ENCODE measurements at regions not wholly inside any gene's neighbourhood (a gene's known extent, or its start where the extent isn't known, plus 50 kb on each side); places are given as distances from the start of the nearest gene placed in this dataset.
"Not testable (repeated sequence)": the region's sequence is repeated elsewhere in the genome, so short reads cannot be mapped to it uniquely, and the experiment has no call there.

DNA sequence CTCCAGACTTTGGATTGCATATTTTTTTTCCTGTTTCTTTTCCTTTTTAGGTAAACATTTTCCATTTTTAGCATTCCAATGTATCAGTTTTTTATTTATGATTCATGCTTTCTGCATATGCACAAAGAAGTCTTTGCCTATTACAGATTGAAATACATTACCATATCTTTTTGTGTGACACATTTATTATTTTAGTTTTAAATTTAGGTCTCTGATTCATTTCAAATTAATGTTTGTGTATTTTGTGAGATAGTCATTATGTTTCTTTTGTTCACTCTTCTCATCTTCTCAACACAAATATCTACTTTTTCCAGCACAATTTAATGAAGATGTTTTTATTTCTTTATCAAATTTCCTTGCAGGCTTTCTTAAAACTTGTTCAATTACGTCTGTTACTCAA lies 838.0 kb upstream of the CDH18 start:
- not testable (repeated sequence) for DNase-seq (ENCODE audit: low read depth)

DNA sequence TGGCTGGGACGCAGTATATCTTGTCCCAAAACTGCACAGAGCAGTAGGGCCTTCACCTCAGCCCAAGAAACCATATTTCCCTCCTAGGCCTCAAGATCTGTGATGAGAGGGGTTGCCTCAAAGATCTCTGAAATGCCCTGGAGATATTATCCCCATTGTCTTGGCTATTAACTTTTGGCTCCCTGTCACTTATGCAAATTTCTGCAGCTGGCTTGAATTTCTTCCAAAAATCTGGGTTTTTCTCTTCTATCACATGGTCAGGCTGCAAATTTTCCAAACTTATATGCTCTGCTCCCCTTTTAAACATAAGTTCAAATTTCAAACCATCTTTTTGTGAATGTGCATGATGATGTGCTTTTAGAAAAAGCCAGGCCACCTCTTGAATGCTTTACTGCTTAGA lies 809.2 kb upstream of the CDH18 start:
- not testable (repeated sequence) for DNase-seq (ENCODE audit: low read depth)

DNA sequence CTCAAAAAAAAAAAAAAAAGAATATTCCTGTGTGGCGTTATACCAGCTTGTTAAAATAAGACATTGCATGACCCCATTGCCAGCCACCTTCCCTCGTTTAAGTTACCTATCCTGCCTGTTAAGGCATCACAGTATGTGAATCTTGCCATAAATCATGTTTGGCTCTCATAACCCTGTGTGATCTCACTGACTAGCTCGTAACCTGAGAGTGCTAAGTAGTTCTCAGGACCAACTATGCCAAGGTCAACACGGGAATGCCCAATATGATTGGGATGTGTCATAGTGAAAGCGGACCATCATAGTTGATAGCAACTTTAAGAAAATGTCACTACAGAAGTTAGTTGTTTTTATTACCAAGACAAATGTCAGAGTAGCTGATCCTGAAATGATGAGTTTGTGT lies 796.8 kb upstream of the CDH18 start:
- not testable (repeated sequence) for DNase-seq (ENCODE audit: low read depth)

DNA sequence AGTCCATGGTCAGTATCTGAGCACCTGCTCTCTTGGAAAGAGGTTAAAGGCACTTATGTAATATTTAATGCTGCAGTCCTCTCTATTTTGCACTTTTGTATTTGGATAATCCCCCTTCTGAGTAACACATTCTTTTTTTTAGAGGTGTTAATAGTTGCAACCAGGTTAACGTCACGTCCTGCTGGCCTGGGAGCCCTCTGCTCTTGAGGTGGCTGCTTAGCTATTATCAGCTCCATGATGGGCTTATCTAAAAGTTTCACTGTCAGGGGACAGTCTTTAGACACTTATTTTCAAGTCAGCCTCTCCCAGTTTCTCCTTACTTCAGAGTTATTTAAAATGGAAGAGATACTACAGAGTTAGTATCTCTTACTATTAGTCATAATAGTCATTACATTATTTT lies 795.5 kb upstream of the CDH18 start:
- not testable (repeated sequence) for DNase-seq (ENCODE audit: low read depth)

DNA sequence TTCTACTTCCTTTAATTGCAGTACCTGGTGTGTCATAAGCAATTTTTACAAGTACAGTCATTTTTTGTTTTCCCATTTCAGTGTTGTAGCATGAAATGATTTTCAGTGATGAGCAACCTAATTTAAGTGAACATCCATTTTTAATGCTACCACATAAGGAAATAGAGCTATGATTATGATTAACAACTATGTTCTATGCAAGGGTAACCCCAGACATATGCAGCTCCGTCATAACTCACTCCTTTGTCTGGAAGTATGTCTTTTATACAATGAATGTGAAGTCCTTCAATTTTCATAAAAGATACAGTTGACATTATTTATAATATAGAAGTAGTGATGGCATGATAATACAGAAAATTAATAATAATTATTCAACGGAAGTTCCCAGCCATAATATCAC lies 783.3 kb upstream of the CDH18 start:
- not testable (repeated sequence) for DNase-seq (ENCODE audit: low read depth)

DNA sequence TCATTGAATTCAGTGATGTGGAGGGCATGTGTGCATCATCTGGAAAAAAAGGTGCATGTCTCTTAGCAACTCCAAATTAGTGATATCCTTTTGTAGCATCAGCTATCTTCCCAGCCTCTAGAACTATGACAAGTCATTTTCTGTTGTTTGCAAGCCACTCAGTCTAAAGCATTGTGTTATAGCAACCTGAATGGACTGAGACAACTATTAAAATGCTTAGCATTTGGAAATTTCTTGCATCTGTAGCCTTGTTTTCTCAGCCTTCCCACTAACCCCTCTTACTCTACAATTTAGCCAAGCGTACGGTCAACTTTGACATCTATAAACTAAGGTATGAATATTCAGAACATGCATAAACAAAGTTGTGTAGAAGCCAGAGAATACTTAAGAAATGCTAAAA lies 777.1 kb upstream of the CDH18 start:
- DNase-seq (ENCODE audit: low read depth) = not testable (repeated sequence)

DNA sequence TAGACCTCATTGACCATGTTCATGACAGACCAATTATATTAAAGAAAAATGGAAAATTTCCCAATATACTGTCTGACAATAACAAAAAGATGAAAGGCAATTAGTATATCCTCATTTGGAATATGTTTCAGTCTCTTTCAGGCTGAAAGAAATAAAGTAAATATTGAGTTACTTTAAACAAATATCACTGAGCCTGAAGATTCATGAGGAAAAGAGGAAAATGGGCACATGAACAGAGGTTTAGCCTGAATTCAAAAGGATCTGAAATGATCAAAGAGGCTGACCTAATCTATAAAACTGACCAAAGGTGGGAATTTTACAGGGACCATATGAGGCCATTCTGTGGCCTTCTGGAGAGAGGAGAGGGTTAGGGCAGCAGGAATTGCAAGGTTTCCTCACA lies 771.5 kb upstream of the CDH18 start:
- DNase-seq (ENCODE audit: low read depth) = not testable (repeated sequence)

DNA sequence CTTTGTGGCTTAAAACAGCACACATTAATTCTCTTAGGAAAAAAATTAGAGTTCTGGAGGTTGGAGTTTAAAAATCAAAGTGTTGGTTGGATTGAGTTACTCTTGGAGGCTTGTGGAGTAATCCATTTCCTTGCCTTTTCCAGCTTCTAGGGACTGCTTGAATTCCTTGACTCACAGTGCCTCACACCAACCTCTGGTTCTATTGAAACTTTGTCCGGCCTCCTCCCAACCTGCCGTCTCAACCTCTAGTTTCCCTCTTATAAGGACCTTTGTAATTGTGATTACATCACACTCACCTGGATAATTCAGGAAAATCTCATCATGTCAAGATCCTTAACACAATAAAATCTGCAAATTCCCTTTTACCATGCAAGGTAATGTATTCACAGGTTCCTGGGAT lies 764.2 kb upstream of the CDH18 start:
- DNase-seq (ENCODE audit: low read depth) = not testable (repeated sequence)

DNA sequence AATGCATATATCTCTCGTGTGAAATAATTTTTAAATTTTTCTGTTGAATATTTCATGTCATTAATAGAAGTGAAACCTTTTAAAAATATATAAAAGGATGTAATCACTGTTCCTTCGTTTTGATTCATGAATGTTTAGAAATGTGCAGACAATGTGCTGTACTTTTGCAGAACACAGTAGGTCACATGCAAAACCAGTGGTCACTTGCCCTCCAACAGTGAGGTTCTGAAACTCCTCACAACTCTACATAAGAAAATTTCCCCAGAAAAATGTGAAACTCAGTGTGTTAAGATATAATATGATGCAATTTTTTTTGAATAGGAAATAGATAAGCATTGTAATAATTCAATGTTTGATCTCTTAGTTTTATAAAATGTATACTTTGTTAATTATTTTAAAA lies 747.7 kb upstream of the CDH18 start:
- not testable (repeated sequence) for DNase-seq (ENCODE audit: low read depth)

DNA sequence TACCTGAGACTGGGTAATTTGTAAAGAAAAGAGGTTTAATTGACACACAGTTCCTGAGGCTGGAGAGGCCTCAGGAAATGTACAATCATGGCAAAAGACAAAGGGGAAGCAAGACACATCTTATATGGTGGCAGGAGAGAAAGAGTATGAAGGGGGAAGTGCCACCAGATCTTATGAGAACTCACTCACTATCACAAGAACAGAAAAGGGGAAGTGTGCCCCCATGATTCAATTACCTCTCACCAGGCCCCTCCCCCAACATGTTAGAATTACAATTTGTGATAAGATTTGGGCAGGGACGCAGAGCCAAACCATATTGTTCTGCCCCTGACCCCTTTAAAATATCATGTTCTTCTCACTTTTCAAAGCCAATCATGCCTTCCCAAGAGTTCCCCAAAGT lies 744.2 kb upstream of the CDH18 start:
- DNase-seq (ENCODE audit: low read depth) = not testable (repeated sequence)

DNA sequence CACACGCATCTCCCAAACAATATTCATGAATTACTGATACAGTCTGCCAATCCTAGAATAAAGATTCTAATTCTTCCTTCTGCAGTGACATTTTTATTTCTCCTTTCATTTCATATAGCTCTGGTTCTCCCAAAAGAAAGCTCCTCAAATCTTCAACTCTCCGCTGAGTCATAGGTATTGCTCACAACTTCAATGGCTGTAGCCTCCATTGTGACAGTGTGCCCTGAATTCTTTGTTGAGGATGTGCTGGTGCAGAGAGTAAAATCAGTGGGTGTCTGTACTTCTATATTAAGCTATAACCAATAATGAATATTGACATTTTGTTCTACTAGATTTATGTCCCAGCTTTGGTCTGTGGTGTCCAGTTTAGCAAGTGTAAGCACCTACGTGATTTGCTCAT lies 733.3 kb upstream of the CDH18 start:
- DNase-seq (ENCODE audit: low read depth) = not testable (repeated sequence)

DNA sequence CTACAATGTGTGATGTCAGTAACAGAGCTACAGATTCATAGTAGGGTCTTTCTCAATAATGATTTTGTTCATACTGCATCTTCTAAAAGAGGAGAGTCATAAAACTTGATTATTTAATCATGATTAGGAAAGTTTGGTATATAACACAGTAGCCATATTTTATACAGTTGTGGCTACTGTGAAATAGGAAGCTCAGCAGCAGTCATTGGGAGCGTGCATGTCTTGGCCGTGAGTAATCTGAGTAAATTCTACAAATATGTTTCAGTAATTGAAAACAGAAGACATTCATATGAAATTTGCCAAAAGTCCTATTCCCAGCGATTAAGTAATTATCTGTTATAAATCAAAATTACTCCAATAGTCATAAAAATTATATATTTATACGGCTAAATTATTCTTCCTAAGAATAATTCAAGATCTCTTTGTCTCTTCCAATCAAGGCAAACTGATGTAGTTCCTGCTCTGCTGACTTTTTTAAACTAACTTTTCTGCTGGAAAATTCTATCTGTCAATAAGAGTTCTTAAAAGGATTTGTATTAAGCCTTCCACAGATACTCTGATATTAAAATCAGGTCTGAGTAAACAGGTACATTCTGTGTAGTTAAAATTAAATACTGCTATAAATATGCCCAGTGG lies 723.6 kb upstream of the CDH18 start:
- DNase-seq (ENCODE audit: low read depth) = not testable (repeated sequence)

DNA sequence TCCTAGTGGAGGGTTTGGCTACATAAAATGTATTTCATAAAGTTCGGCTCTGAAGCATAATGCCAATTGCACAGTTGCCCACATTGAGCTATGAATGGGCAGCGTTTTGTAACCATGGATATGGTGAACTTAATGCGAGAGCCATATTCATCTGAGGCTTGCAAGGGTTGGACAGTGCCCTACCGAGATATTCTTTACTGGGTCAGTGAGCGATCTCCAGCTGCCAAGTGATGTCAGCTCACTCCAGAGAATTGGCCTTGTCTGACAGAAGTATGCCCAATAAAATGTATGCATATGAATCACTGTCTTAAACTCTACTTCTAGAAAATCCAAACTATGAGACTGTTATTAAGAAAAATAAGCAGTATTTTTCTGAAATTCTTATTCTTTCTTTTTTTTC lies 719.6 kb upstream of the CDH18 start:
- DNase-seq (ENCODE audit: low read depth) = not testable (repeated sequence)

DNA sequence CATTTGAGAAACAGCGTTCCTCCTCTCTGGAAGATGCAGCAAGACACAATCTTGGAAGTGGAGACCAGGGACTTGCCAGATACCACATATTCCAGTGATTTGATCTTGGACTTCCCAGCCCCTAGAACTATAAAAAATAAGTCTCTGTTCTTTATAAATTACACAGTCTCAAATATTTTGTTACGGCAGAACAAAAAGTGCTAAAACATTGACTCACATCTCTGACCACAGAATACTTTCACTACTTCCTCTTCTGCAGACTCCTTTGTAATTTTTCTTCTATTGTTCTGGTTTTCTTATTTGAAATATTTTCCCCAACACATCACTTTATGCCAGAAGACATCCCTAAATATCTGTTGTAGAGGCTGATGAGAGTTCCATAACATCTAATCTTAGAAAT lies 706.1 kb upstream of the CDH18 start:
- no peak for DNase-seq (ENCODE audit: low read depth)

DNA sequence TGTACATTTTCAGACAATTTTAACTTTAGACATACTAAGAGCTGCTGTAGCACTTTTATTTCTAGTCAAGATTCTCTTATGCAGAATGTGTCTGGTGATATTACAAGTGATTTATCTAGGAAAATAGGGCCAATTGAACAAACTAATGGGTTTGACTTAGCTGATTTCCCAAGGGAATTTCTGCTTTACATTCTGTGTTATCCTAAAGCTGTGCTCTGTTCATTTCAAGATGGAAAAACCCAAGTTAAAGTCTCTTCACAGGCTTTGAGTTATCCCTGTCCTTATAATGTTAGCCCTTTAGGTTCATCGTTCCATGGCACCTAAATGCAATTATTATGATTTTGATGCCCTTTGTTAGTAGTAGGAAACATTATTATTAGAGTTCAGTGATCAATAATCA lies 704.9 kb upstream of the CDH18 start:
- no peak for DNase-seq (ENCODE audit: low read depth)

DNA sequence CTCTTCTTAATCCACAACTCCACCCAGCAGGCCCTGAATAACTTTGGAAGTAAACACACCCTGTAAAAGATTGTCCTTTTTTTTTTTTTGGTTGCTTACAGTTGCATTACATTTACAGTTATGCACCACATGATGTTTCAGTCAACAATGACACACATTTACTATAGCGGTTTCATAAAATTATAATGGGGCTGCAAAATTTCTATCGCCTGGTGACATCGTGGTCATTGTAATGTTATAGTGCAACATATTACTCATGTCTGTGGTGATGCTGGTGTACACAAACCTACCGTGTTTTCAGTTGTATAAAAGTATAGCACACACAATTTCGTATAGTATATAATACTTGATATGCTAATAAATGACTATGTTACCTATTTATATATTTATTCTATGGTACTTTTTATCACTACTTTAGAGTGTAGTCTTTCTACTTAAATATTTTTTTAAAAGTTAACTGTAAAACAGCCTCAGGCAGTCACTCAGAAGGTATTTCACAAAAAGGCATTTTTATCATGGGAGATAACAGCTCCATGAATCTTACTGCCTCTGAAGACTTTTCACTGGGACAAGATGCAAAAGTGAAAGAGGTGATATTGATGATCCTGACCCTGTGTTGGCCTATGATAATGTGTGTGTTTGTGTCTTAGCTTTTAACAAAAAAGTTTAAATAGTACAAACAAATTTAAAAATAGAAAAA lies 695.4 kb upstream of the CDH18 start:
- no peak for DNase-seq (ENCODE audit: low read depth)

DNA sequence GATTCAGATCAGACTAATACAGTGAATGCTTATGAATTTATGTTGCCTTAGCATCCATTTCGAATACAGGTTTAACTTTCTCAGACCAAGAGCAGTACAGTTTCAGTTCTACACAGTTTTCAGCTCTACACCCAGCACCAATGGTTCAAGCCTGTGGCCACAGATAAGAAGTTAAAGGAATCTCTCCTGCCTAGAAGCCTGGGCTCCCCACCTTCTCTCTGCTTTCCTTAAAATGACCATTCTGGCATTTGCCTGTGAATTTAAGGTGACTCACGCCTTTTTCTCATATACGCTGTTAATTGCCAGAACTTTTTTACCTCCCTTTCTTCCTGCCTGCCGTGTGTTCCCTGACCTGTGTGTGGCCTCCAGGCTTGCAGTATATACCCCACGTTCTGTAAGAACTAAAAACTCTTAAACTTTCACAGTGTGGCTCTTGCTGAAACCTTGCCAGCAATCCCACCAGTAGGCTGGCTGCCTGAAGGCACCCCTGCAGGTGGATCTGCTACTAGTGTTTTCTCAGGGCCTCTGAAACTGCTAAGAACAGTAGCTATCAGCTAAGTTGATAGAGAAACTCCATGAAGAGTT lies 692.8 kb upstream of the CDH18 start:
- DNase-seq (ENCODE audit: low read depth) = peak; percentile 28

DNA sequence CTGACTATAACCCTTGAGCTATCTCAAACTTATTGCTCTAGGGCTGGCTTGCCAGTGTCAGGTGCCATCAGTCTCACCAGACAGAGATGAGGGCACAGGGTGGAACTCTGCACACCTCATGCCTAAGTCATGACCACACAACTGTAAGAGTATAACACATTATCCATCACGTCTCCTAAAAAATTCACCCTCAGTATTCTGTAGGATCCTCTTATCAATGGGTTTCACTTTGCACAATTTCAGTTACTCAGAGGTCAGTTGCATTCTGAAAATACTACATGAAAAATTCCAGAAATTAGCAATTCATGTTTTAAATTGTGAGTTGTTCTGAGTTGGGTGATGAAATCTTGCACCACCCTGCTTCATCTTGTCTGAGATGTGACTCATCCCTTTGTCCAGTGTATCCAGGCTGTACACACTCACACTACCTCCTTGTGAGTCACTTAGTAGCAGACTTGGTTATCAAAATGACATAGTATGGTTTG lies 690.9 kb upstream of the CDH18 start:
- peak; percentile 88 for DNase-seq (ENCODE audit: low read depth)

DNA sequence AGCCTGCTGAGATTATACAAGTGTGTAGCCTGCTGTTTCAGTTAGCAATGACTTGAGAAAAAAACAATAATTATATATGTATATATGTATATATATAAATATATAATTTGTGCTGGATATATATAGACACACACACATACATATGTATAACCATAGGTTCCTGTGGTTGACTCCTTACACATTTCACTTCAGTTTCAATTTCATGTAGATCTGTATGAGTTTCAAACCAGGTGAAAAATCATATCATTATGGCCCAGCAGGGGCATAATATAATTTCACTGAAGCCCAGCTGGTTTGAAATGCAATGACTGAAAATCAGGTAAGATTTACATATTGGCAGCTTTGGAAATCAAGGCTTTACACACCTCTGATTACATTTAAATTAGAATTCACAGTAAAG lies 690.4 kb upstream of the CDH18 start:
- DNase-seq (ENCODE audit: low read depth) = no peak

DNA sequence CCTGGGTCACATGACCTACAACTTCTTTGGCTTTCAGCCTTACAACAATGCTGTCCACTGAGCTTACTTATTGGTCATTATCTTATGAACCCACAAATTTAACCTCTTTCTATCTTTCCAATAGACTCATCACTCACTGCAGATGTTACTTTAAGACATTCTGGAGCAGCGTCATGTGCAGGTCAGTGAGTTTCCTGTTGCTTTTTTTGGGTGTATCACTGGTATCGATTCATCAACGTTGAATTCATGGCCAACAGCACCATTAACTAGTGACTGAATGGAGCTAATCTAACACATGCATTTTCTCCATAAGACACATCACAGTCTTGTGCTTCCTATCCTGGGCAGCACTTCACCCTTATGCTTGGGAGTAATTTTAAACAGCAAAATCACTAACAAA lies 672.6 kb upstream of the CDH18 start:
- DNase-seq (ENCODE audit: low read depth) = no peak

DNA sequence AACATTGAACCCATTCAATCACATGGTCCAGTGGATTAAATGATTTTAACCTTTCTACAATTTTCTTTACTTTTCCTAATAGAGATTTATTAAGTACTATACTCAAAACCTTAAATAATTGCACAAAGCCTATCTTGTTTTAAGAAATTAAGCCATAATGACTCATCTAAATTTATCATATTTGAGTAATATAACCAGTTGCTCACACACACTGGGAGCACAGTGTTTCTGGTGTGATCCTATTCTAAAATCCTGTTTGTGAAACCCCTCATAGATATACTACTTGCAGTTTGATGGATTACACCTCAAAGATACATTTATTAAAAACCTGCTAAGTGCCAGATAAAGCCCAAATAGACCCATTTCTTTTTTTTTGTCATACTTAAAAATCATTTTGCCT lies 668.3 kb upstream of the CDH18 start:
- DNase-seq (ENCODE audit: low read depth) = no peak

DNA sequence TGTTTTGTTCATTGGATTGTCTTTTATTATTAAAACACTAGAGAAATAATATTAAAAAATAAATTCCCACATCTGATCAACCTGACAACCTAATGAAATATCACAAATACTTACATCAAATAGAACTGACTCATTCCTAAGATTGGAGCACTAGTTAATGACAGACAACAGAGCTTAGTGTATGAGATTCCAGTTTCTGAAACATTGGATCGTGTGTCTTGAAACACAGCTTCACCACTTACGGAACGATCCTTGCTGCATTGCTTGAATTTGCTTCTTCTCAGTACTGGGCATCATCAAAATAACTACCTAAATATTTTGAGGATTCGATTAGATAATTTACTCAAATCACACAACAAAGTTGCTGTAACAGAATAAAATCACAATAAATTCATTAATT lies 667.2 kb upstream of the CDH18 start:
- DNase-seq (ENCODE audit: low read depth) = no peak

DNA sequence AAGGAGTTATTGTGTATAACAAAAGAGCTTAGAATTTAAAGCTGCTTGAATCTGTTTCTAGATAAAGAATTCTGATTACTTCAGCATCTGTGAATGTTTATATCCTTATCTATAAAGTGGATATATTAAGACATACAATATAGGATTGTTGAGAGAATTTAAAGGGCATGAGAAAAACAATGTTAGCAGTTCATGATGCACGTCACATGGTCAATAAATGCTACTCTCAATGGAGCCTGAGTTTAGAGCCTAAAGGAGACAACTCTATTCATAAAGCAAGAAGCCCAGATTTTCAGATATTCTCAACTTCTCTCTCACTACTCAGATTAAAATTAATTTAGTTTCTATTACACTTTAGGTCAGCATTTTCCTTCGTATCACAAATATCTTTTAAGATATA lies 666.7 kb upstream of the CDH18 start:
- DNase-seq (ENCODE audit: low read depth) = no peak
